H1 (cell line): ENCODE measurements at regions not wholly inside any gene's neighbourhood (a gene's known extent, or its start where the extent isn't known, plus 50 kb on each side); places are given as distances from the start of the nearest gene placed in this dataset.

ENCODE experiments used
- KDM4A ChIP-seq: IDR thresholded peaks from one replicate; pipeline ENCODE4 v1.7.1; 2012; ENCODE audit warnings: low read depth, mild to moderate bottlenecking, moderate library complexity, low read length, inconsistent platforms; ENCODE audit not compliant: severe bottlenecking
- SP2 ChIP-seq: IDR thresholded peaks from 2 replicates; pipeline ENCODE4 v1.6.1; 2012; ENCODE audit warnings: mild to moderate bottlenecking, low read length, inconsistent platforms

DNA sequence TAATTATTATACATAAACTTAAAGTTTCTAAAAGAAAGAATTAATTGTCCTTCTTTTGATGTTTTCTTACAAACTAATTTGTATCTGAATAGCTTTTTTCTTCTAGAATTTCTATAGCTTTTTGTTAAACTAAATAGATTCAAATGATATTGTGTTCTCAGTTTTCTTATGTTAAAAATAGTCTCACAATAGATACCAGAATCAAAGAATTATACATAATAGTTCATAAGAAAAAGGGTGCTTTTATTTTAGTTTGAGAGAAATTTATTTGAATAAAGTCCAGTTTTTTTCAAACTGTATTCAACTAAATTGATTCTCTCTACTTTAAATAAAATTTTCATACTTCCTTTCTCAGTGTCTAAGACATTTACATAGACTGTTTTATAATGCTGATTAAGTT, 274.8 kb downstream of the SEMA3D start (continued):
- TF ChIP-seq KDM4A (no peak), SP2 (no peak)
